ENCODE measurements at regions not wholly inside any gene's neighbourhood (a gene's known extent, or its start where the extent isn't known, plus 50 kb on each side); places are given as distances from the start of the nearest gene placed in this dataset.

GRCh38 chr11:27857014-27857413 lies 156.8 kb upstream of the BDNF start:
- no peaks in the 10 kb centered on the region for H3K4me1 ChIP-seq (ENCODE audit: insufficient read depth)
- H3K27me3 ChIP-seq (ENCODE audit: insufficient read depth): no peaks in the 10 kb centered on the region
- H3K4me3 ChIP-seq: no peak overlapping the region
- no peak overlapping the region for H3K27ac ChIP-seq (ENCODE audit: low read depth)
- no peak for DNase-seq (ENCODE audit: low spot score)
- H3K4me2 ChIP-seq: no peak overlapping the region
- Mint-ChIP-seq H3K4me3 (no peak overlapping the region), H3K4me1 (no peaks in the 10 kb centered on the region), H3K27me3 (ENCODE audit: insufficient read depth, low read depth, poor library complexity) (no peaks in the 10 kb centered on the region), H3K36me3 (ENCODE audit: low read depth) (no peaks in the 10 kb centered on the region), H3K9me3 (no peaks in the 10 kb centered on the region; the same call in none of the 3 replicates), H3K27ac (no peak overlapping the region)
- no peaks in the 10 kb centered on the region for H4K20me1 ChIP-seq (replicated peaks; ENCODE audit: insufficient read depth)
- H3F3A ChIP-seq (replicated peaks; ENCODE audit: low read depth): no peaks in the 10 kb centered on the region
- no peak overlapping the region for H2AFZ ChIP-seq
- H3K36me3 ChIP-seq (ENCODE audit: insufficient read depth): no peaks in the 10 kb centered on the region
- H3K79me2 ChIP-seq (replicated peaks; ENCODE audit: insufficient read depth): no peaks in the 10 kb centered on the region
- no peak for ATAC-seq
- TF ChIP-seq CREB1 (CRISPR knock-in tag; IDR thresholded peaks at IDR 0.05; ENCODE audit: low read depth): no peak
- TF ChIP-seq POLR2AphosphoS5 (IDR thresholded peaks at IDR 0.05; ENCODE audit: low read depth): no peak
- no peak for TF ChIP-seq EZH2 (IDR thresholded peaks at IDR 0.05; ENCODE audit: low read depth, unreplicated experiment)
- no peak for TF ChIP-seq NANOG (IDR thresholded peaks at IDR 0.05; ENCODE audit: borderline replicate concordance)
- no peak for TF ChIP-seq JUNB (IDR thresholded peaks at IDR 0.05; ENCODE audit: unreplicated experiment)
- no peak for TF ChIP-seq REST (IDR thresholded peaks at IDR 0.05; ENCODE audit: unreplicated experiment)
- no peak for TF ChIP-seq ZNF331 (CRISPR knock-in tag; IDR thresholded peaks at IDR 0.05; ENCODE audit: low read depth)
- TF ChIP-seq ETS1 (IDR thresholded peaks at IDR 0.05): no peak
- TF ChIP-seq EZH2phosphoT487 (IDR thresholded peaks at IDR 0.05; ENCODE audit: unreplicated experiment): no peak
- H3K9me2 ChIP-seq (ENCODE audit: insufficient read depth): peaks cover 4% of the 10 kb centered on the region; the same call in 1 of the 2 replicates

- H3K79me2 ChIP-seq (replicated peaks; ENCODE audit: insufficient read depth): no peaks in the 10 kb centered on the region
- Mint-ChIP-seq H3K4me3 (no peak overlapping the region), H3K36me3 (ENCODE audit: low read depth) (no peaks in the 10 kb centered on the region), H3K27ac (no peak overlapping the region), H3K9me3 (no peaks in the 10 kb centered on the region; the same call in 1 of the 3 replicates), H3K4me1 (no peaks in the 10 kb centered on the region), H3K27me3 (ENCODE audit: insufficient read depth, low read depth, poor library complexity) (no peaks in the 10 kb centered on the region)
- ATAC-seq (no peak), DNase-seq (ENCODE audit: low spot score) (no peak)
- H3K27me3 ChIP-seq (ENCODE audit: insufficient read depth): no peaks in the 10 kb centered on the region
- no peak overlapping the region for H2AFZ ChIP-seq
- no peaks in the 10 kb centered on the region for H4K20me1 ChIP-seq (replicated peaks; ENCODE audit: insufficient read depth)
- no peak overlapping the region for H3K27ac ChIP-seq (ENCODE audit: low read depth)
- H3F3A ChIP-seq (replicated peaks; ENCODE audit: low read depth): no peaks in the 10 kb centered on the region
- TF ChIP-seq REST (IDR thresholded peaks at IDR 0.05; ENCODE audit: unreplicated experiment) (no peak), CREB1 (CRISPR knock-in tag; IDR thresholded peaks at IDR 0.05; ENCODE audit: low read depth) (no peak), ETS1 (IDR thresholded peaks at IDR 0.05) (no peak), ZNF114 (CRISPR knock-in tag; IDR thresholded peaks at IDR 0.05) (no peak)
- no peaks in the 10 kb centered on the region for H3K4me1 ChIP-seq (ENCODE audit: insufficient read depth)
- H3K36me3 ChIP-seq (ENCODE audit: insufficient read depth): no peaks in the 10 kb centered on the region
- no peak overlapping the region for H3K4me3 ChIP-seq
- peaks cover under 1% of the 10 kb centered on the region; the same call in 1 of the 2 replicates for H3K9me2 ChIP-seq (ENCODE audit: insufficient read depth)
- H3K4me2 ChIP-seq: no peak overlapping the region
These were observed 148.2 kb upstream of the BDNF start for GRCh38 chr11:27848423-27848822.
